ENCODE measurements at regions not wholly inside any gene's neighbourhood (a gene's known extent, or its start where the extent isn't known, plus 50 kb on each side); places are given as distances from the start of the nearest gene placed in this dataset.
"Not testable (repeated sequence)": the region's sequence is repeated elsewhere in the genome, so short reads cannot be mapped to it uniquely, and the experiment has no call there.

DNA sequence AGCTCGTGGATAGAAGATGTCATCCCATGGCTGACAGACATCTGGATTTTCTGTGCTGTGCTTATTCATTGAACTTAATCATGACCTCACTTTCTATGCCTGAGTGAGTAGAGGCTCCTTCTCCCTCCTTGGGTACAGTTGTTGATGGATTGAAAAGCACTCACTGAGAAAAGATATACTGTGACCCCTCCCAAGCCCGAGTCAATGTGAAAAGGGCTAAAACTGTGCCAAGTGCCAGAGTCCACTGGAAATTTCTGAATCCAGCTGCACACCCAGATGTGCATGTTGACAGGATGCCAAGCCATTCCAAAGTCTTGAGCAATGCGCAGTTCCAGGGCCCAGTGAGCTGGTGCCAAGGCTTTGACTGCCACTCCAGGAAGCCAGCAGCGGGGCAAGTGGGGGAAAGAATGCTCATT is 473.0 kb downstream of the NTRK2 start:
- DNase-seq: no peak

DNA sequence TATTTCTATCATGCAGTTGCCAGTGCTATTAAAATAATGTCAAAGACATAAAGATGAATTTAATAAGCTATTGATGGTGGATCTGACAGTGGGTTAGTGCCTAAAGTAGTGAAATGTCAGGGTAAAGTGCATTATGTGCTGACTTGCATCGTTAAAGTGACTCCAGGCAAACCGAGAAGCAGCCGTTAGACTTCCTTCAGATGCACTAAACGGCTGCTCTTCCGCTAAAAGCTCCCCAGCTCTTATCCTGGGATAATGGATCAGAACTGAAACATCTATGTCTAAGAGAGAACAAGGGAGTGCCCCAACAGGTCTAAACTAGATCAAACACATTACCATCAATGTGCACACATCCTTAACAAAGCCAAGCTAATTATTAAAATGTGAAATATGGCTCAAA is 468.2 kb downstream of the NTRK2 start:
- no peak for DNase-seq

DNA sequence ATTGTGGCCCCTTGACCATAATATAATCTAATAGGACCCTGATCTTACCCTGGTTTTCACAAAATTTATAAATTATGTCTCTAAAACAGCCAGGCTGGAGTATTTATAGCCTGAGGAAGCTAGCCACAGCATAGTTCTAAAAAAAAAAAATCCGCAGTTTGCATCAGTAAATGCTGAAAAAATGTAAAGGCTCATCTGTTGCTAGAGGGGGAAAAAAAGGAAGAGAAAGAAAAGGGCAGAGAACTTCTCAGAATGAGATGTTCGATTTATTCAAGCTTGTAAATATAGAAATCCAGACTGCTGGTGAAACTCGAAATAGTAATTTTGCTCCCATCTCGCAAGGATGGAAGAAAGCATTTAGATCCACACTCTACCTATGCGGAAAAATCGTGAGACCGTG is 467.5 kb downstream of the NTRK2 start:
- no peak for DNase-seq

DNA sequence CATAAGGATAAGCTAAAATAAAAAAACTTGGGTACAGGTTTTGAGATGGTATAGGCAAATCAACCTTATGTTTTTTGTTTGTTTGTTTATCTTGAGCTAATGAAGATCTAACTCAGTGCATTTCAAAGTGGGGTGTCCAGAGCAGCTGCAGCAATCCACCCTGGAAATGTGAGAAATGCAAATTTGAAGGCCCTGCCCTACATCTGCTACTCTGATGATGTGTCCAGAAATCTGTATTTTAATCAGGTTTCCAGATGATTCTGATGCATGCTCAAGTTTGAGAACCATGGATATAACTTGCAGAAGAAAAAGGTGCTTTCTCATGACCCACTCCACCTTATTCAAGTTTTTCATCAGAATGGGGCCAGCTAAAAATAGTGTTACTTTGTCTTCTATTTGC is 467.0 kb downstream of the NTRK2 start:
- DNase-seq: no peak

DNA sequence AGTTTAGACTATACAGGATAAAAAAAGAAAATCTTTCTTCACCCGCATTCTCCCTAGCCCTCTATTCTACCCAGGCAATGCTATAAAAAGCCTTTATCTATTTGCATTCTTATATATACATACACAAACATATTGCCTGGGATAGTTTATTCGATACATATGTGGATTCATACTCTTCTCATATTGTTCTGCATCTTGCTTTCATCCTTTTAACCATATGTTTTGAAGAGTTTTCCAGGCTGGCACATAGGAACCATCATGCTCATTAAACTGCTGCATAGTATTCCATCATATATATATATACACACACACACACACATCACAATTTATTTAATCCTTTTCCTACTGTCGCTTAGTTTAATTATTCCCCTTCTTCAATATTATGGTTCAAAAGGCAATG is 461.2 kb downstream of the NTRK2 start:
- no peak for DNase-seq

DNA sequence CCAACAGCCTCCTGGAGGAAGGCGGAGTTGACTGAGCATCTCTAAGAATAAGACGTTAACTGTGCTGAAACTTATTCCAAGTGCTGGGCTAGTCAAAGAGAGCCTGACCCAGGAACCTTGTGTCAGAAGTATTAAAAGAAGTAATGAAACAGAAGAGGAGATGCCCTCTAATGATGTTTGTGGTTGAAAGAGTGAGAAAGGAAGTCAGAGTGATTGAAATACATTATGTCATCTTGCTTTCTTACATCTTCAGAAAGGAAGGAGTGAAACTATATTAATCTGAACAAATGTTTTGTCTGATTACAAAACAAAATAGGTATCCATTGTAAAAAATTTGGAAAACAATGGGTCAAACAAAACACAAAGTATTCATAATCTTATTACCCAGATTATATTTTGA is 460.7 kb downstream of the NTRK2 start:
- no peak for DNase-seq

DNA sequence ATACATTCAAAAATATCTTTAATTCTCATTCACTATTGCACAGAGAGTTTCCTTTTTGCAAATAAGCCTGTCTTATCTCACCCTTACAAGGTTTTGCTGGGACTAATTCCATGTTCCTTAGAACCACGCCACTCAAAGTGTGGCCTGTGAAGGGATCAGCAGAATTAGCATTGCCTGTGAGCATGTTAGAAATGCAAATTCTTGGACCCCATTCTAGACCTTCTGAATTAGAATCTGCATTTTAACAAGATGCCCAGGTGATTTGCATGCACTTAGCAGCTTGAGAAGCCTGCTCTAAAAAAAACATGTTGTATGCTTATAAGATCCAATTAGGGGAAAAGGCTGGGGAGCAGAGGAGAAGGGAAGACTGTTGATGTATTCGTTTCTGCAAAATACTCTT is 460.0 kb downstream of the NTRK2 start:
- DNase-seq: no peak

DNA sequence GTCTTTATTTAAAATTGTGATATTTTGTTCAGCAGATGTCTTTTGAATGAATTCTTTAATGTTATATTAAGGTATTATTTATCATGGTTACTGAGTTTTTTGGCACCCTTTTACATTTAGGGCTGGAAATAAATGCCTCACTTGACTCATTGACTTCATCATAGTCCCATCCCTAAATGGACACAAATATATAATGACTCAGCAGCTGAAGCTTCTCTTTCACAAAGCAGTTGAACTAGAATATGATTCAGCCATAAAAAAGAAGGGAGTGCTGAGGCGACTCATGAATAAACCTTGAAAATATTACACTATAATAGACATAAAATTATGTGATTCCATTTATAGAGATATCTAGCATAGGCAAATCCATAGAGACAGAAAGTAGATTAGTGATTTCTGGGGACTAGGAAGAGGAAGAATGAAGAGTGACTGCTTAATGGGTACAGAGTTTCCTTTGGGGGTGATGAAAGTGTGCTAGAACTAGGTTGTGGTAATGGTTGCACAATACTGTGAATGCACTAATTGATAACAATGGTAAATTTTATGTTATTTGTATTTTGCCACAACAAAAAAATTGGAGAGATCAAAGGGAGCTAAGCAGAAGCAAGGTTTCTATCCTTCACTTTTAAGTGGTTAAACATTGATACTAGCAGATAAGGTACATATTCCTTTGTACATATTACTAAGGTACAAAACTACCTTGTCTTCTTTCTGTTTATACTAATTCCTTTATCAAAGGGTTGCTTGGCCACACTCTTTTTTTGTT is 449.6 kb downstream of the NTRK2 start:
- DNase-seq: no peak

DNA sequence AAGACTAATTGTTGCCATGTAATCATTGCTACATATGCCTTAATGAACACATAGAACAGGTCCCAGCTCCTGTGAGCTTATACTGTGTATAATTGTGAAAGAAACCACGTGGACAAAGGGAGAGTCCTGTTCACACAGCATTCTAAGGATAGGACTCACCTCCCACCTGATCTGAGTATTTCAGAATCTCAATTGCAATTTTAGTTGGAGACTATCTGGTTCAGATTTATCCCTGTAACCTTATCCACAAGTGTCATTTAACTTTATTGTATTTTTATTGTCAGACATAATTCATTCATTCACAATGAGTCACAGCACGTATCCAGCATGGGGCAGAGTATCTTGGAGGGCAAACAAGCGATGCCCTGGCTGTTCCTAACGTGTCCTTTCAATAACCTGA is 448.3 kb downstream of the NTRK2 start:
- no peak for DNase-seq

DNA sequence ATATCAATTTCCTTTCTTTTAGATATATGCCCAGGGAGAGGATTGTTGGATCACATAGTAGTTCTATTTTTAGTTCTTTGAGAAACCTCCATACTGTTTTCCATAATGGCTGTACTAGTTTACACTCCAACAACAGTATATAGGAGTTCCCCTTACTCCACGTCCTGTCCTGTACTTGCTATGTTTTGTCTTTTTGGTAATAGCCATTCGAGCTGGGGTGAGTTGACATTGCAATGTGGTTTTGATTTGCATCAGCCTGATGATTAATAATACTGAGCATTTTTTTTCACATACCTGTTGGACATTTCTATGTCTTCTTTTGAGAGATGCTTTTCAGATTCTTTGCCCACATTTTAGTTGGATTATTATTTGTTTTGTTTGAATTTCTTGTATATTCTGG is 445.9 kb downstream of the NTRK2 start:
- no peak for DNase-seq

DNA sequence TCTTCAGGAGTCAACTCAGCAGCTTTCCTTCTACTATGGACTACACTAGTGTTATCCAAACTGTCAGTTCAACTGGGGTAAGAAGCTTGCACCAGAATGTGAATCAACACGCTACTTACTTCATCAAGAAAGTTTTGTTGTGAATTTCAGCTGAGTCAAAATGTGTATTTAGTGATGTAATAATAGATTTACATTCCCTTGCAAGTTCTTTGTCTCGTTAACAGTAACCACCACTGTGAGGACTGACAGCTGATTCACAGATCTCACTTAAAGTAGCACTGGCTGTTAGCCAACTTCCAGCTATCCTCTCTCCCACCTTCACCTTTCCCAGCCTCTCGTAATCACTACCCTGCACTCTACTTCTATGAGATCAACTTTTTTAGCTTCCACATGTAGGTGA is 445.3 kb downstream of the NTRK2 start:
- DNase-seq: no peak

DNA sequence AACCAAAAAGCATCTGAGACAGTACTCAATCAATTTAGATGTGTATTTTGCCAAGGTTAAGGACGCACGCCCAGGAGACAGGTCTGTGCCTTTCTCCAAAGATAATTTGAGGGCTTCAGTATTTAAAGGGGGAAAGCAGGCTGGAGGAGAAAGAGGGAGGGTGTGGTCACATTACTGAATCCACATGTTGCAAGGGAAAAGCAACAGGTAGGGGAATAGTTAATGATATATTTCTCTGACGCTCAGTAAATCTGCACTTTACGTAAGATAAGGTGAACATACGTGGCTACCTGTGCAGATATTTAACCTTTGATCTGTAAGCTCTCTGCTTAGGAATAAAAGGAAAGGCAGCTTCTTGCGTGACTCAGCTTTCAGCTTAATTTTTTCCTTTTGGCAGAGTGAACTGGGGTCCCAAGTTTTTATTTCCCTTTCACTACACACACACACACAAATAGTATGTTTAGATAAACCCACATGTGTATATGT is 443.4 kb downstream of the NTRK2 start:
- no peak for DNase-seq

DNA sequence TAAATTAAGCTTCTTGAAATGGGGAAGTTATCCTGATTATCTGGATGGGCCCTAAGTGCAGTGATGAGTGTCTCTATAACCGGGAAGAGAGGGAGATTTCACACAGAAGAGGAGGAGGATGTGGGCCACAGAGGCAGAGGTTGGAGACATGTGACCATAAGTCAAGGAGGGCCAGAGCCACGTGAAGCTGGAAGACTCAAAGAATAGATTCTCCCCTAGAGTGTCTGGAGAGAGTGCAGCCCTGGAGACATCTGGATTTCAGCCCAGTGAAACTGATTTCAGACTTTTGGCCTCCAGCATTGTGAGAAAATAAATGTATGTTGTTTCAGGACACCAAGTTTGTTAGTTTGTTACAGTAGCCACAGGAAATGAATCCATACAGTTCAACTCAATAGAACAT is 442.9 kb downstream of the NTRK2 start:
- DNase-seq: no peak

DNA sequence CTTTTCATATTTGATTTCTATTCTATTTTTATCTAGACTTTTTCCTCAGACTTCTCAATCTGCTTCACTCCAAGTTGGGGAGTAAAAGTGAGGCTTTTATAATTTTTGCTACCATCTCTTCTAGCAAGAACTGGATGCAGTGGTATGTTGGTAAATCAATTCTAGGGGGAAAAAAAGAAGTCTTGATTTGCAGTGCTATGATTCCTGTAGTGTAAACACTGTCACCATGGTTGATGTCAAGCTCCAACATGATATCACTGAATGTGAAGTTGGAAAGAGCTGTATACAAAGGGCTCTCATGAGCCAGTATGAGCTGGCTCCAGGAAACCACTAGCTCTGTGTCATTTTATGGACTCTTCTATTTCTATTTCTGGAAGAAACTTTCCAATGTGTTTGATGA is 439.2 kb downstream of the NTRK2 start:
- no peak for DNase-seq

DNA sequence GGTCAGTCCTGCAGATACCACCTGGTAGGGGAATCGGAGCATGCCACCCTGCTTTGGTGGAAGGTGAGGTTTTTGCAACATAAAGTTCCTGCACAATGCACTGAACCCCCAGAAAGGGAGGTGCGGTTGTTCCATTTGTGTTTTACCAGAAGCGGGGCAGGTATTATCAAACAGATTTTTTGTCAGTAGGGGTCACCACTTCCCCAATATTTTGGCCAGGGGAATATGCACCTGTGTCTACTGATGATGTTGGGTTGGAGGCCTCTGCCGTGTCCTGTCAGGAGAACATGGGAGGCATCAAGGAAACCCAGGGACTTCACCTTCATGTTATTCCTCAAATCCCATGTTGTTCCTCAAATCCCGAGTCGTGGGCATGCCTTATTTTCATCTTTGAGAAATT is 438.7 kb downstream of the NTRK2 start:
- no peak for DNase-seq

DNA sequence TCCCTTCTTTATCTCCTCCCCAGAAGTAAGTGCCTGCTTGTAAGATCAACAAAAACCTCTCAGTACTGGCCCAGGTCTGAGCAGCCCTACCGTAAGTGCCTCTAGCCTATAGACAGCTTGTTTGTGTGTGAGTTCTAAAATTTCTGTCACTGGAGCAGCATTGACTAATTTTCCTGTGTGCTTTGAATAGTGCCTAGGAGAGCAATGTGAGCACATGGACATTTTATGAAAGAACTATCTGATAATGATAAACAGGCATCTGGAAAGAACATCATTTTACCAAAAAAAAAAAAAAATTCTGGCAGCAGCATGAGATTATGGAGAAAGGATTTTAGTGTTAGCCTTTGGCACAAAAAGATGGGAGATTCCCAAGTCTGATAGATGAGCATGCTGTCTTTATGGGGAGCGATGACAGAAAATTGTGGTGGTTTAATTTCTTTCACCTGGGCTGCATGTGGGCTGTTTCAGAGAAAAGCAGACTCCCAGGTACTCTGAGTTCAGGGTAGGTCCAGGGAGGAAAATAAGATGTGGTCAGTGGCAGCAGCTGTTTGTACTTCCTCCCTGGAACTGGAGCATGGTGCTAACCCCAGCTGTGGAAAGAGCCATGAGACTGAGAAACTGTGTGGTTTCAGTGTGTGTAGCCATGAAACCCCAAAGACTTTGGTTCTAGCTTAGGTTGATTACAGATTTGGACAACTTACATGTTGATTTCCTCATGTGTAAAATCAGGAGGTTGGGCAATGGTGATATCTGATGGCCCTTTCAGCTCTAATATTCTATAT is 419.9 kb downstream of the NTRK2 start:
- DNase-seq: no peak

DNA sequence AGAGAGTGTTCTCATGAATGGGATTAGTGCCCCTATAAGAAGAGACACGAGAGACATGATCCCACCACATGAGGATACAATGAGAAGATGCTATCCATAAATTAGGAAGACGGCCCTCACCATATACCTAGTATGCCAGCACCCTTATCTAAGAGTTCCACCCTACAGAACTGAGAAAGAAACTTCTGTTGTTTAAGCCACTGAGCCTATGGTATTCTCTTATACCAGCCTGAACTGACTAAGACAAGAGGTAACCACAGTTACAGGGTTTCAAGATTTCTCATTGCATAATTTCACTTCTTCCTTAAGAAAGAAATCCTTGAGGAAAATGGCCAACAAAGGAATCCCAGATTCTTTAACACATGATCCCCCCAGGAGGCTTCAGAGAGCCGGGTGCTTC is 412.4 kb downstream of the NTRK2 start:
- no peak for DNase-seq

DNA sequence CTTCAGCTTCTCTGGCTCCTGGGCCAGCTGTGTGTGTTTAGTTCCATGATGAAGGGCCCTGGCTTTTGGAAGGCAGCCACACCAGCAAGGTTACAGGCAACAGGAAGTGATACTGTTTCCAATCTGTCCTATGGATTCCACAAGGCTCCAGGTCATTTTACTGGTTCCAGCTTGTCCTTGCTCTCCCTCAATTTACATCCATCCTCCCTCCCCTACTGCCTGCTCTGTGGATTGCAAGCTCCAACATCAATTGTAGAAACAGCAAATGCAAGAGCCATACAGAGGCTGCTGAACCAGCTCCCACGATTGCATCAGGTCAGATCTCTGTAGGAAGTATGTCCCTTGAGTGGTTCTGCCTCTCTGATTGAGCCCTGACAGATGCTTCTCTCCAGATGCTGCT is 409.8 kb downstream of the NTRK2 start:
- DNase-seq: no peak

DNA sequence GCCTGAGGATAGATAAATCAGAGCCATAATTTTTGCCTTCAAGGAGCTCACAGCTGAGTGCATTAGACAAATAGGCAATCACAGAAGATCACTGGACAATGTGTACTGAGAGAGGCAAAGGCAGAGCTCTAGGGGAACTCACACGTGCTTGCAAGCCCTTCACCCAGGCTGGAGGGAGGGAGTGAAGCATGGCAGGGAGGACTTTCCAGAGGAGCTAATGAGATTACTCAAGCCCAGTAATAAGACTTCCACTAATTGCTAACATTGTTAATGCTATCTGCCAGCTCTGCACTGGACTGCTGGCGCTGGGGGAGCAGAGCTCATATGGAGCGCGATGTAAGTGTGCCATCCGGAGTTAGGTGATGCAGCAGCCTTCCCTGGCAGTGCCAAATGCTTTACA is 408.4 kb downstream of the NTRK2 start:
- DNase-seq: no peak

DNA sequence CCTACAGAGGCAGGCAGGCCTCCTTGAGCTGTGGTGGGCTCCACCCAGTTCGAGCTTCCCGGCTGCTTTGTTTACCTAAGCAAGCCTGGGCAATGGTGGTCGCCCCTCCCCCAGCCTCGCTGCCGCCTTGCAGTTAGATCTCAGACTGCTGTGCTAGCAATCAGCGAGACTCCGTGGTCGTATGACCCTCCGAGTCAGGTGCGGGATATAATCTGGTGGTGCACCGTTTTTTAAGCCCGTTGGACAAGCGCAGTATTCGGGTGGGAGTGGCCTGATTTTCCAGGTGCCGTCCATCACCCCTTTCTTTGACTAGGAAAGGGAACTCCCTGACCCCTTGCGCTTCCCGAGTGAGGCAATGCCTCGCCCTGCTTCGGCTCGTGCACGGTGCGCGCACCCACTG is 407.6 kb downstream of the NTRK2 start:
- not testable (repeated sequence) for DNase-seq
